GM12873 (cell line): ENCODE measurements at regions not wholly inside any gene's neighbourhood (a gene's known extent, or its start where the extent isn't known, plus 50 kb on each side); places are given as distances from the start of the nearest gene placed in this dataset.

ENCODE experiments used
- CTCF ChIP-seq: IDR thresholded peaks from 2 replicates; pipeline ENCODE4 v1.5.1; 2012; ENCODE audit warnings: low read depth, mild to moderate bottlenecking, moderate library complexity, low read length, control low read depth; ENCODE audit not compliant: insufficient read depth; ENCODE audit errors: missing control alignments

DNA sequence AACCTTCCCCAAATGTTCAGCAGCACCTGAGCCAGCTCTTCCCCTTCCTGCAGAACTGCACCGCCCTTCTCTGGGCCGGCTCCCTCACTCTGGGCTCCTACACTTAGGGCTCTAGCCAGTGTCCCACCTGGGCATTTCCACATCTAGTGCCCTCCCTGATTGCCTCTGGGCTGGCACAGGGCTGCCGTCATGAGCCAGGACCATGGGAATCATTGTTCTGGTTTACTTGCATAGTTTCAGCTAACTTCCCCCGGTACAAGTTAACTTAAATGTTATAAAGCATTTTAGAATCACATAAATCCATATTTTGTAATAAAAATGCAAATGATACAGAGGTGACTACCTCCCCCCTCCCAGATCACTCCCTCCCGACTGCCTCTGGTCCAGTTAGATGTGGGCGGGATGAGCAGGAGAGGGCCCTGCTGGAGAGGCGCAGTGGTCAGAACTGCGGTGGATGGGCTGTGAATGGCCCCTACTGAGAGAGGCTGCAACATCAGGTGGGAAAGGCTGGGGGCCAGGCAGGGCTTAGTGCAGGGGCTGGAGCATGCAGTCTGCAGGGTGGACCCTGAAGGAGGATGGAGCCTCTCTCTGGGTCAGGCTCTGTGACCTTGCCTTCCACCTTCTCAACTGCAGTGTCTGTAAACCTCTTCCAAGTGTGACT, 371.4 kb upstream of the C1orf174 start:
- TF ChIP-seq CTCF: no peak

- no peak for TF ChIP-seq CTCF
These were observed 372.5 kb upstream of the C1orf174 start for GRCh38 chr1:4272568-4272967.

DNA sequence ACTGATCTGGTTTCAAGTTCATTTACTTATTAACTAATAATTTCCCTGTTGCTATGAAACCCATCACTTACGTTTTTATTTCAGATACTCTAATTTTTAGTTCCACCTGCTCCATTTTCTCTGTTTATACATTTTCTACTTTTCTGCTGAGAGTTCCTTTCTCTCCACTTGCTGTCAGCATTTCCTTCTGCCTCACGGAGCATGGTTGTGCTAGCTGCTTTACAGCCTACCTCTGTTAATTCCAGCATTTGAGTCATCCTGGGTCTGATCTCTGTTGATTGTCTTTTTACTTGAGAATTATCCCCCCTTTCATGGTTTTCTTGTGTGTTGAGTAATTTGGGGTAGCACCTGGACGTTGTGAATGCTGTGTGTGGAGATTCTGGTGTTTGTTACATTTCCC, 373.2 kb upstream of the C1orf174 start:
- no peak for TF ChIP-seq CTCF

DNA sequence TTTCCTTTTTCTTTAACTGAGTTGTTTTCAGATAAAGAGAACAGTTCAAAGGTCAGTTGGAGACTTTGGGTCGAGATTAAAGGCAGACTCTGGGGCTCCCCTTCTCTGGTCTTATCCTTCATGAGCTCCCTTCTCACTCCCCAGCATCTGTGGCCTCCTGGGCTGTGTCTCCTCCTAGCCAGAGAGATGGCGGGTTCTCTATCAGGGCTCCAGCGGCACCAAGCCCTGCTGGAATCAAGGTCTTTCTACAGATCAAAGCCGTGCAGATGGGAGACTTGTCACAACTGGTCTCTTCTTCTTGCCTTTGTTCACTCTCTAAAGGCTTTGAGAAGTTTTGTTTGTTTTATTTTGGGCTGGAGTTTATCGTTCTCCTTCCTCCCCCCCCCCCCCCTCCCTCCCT, 373.7 kb upstream of the C1orf174 start:
- no peak for TF ChIP-seq CTCF

DNA sequence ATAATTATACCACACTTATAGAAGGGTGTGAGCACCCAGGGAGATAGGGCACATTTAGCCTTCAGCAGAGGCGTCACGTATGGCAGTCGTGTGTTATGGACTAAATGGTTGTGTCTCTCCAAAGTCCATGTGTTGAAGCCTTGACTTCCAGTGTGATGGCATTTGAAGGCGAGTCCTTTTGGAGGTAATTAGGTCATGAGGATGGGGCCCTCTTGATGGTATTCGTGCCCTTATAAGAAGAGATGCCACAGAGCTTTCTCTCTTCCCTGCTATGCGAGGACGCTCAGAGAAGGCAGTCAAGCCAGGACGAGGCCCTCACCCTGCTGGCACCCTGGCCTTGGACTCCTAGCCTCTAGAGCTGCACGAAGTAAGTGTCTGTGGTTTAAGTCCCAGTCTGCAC, 375.0 kb upstream of the C1orf174 start:
- TF ChIP-seq CTCF: no peak

DNA sequence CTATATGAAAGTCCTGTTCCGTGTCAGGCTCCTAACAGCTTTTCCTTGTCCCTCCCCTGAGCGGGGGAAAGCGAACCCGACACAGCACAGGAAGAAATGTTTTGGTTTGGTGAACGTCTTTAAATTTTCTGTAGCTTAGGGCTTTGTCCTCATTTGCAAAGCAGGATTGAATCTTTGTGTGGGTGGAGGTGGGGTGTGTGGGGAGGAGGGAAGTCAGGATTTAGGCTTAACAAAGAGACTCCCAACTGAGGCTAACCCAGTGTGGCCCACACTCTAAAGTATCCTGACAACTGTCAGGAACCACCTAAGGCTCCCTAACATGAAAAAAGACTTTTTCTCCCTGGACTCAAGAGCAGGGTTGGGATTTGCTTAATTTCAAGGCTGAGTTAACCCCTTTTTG, 376.2 kb upstream of the C1orf174 start:
- no peak for TF ChIP-seq CTCF

GRCh38 chr1:4277598-4277997, 376.8 kb upstream of the AJAP1 start:
- TF ChIP-seq CTCF: no peak
